K562 (cell line): ENCODE measurements at regions not wholly inside any gene's neighbourhood (a gene's known extent, or its start where the extent isn't known, plus 50 kb on each side); places are given as distances from the start of the nearest gene placed in this dataset.

ENCODE experiments used
- ATAC-seq: fragments of 200-7000 bp; cut with Tn5 transposase; 3 replicates; pipeline ENCODE4 v1.9.1; 2020; ENCODE audit warnings: moderate library complexity
- BruUV-seq: library from RNA; stranded (reverse); fragments of 400-500 nt; replicated peaks from 2 replicates; lab custom pipeline; 2021; lab: Mats Ljungman, UMichigan
- CTCF ChIA-PET: fragments of 300-600 bp; formaldehyde crosslinking; extraction: SDS; loops from one replicate; lab custom pipeline; 2021; ENCODE audit warnings: low intra/inter-chr PET ratio; lab: Yijun Ruan, JAX
- POLR2A ChIA-PET: fragments of 300-600, 350-650 bp; sonication (Branson Sonifier 250); formaldehyde crosslinking; extraction: SDS; loops from one replicate; lab custom pipeline; 2021; ENCODE audit warnings: antibody characterized with exemption, inconsistent platforms; lab: Yijun Ruan, JAX
- DNase-seq, 4 experiments: peaks; one replicate each; pipeline versions ENCODE4 v3.0.0 to v3.0.0-alpha.2; 2011 to 2018; ENCODE audit warnings: low spot score in 3 of 4, mixed read lengths in 3 of 4; ENCODE audit errors: extremely low read depth in 1 of 4
- FAIRE-seq: peaks from 2 replicates; lab custom pipeline; 2011; peaks lifted over from hg19 to GRCh38; lab: Jason Lieb, UNC
- H2AFZ ChIP-seq: 2 replicates; pipeline ENCODE4 v1.6.0; 2011; ENCODE audit warnings: low read depth, low read length, control low read depth, inconsistent platforms
- H3K27ac ChIP-seq: fragments of 200-600 bp; 3 replicates; pipeline ENCODE4 v1.8.0; 2011; ENCODE audit warnings: low read depth, mild to moderate bottlenecking, control low read depth, inconsistent platforms, low read length, moderate library complexity, mixed read lengths; ENCODE audit errors: extremely low read depth
- H3K27me3 ChIP-seq, 2 experiments: fragments of 300-600 bp in 1 of 2; 2 replicates in 1 of 2; 3 replicates in 1 of 2; pipeline versions ENCODE4 v1.6.0 to v1.8.0; 2011; ENCODE audit warnings: inconsistent platforms in 2 of 2, low read length in 2 of 2, mild to moderate bottlenecking in 1 of 2, mixed read lengths in 1 of 2, moderate library complexity in 1 of 2; ENCODE audit not compliant: control insufficient read depth in 2 of 2, insufficient read depth in 2 of 2
- H3K36me3 ChIP-seq: fragments of 300-600 bp; 3 replicates; pipeline ENCODE4 v1.8.0; 2011; ENCODE audit warnings: mild to moderate bottlenecking, low read length, inconsistent platforms; ENCODE audit not compliant: control insufficient read depth, insufficient read depth
- H3K4me1 ChIP-seq, 2 experiments: fragments of 200-600 bp in 1 of 2; replicated peaks in 1 of 2; 2 replicates in 1 of 2; 3 replicates in 1 of 2; pipeline versions ENCODE4 v1.5.1 to v1.8.0; 2011; ENCODE audit warnings: inconsistent platforms in 2 of 2, low read length in 2 of 2, mild to moderate bottlenecking in 1 of 2, mixed read lengths in 1 of 2, moderate library complexity in 1 of 2; ENCODE audit not compliant: control insufficient read depth in 2 of 2, insufficient read depth in 2 of 2
- H3K4me2 ChIP-seq: 2 replicates; pipeline ENCODE4 v1.6.1; 2011; ENCODE audit warnings: low read length, control low read depth, inconsistent platforms, mixed read lengths; ENCODE audit not compliant: insufficient read depth
- H3K4me3 ChIP-seq: fragments of 200-600 bp; sonication (generic), shearing (Covaris generic); 2 replicates; pipeline ENCODE4 v1.5.1; 2016; ENCODE audit warnings: control low read depth, inconsistent platforms
- H3K79me2 ChIP-seq: fragments of 200-600 bp; 3 replicates; pipeline ENCODE4 v1.8.0; 2011; ENCODE audit warnings: low read length, inconsistent platforms; ENCODE audit not compliant: control insufficient read depth, insufficient read depth
- H3K9ac ChIP-seq, 2 experiments: 2 replicates each; pipeline versions ENCODE4 v1.6.0 to v1.6.1; 2011; ENCODE audit warnings: low read depth in 2 of 2, low read length in 2 of 2, control low read depth in 1 of 2, inconsistent platforms in 1 of 2, mild to moderate bottlenecking in 1 of 2, mixed read lengths in 1 of 2; ENCODE audit not compliant: insufficient read depth in 1 of 2
- H3K9me1 ChIP-seq: one replicate; pipeline ENCODE4 v1.6.0; 2011; ENCODE audit warnings: inconsistent platforms, mild to moderate bottlenecking, low read length, moderate library complexity; ENCODE audit not compliant: control insufficient read depth, insufficient read depth
- H3K9me3 ChIP-seq: replicated peaks from 2 replicates; pipeline ENCODE4 v1.5.1; 2011; ENCODE audit warnings: low read depth, low read length, inconsistent platforms; ENCODE audit not compliant: control insufficient read depth, insufficient read depth
- H4K20me1 ChIP-seq: replicated peaks from 2 replicates; pipeline ENCODE4 v1.6.1; 2011; ENCODE audit warnings: low read length, inconsistent platforms, mixed read lengths; ENCODE audit not compliant: control insufficient read depth, insufficient read depth
- ARID2 ChIP-seq: fragments of 450-650 bp; IDR thresholded peaks from 2 replicates; pipeline ENCODE4 v1.6.1; 2017; ENCODE audit warnings: antibody characterized with exemption, mild to moderate bottlenecking
- CHD2 ChIP-seq: IDR thresholded peaks from 2 replicates; pipeline ENCODE4 v1.6.1; 2011; ENCODE audit warnings: low read depth, low read length
- HMGN3 ChIP-seq: IDR thresholded peaks from 2 replicates; pipeline ENCODE4 v1.6.1; 2011; ENCODE audit warnings: borderline replicate concordance, low read depth, mild to moderate bottlenecking, mixed read lengths, low read length; ENCODE audit not compliant: insufficient read length; ENCODE audit errors: extremely low read depth
- NFIC ChIP-seq: fragments of 450-650 bp; IDR thresholded peaks from 2 replicates; pipeline ENCODE4 v1.6.1; 2017; ENCODE audit warnings: mild to moderate bottlenecking, inconsistent platforms
- ZNF324 ChIP-seq: fragments of 250-450 bp; sonication (Bioruptor Pico); IDR thresholded peaks from 2 replicates; pipeline ENCODE4 v1.4.0; 2020; ENCODE audit warnings: mild to moderate bottlenecking
- WGBS: fragments of 100-300 bp; shearing (Covaris generic); methylation state at CpG from one replicate; pipeline ENCODE4 v1.1.6; 2016; ENCODE audit warnings: low coverage, mixed read lengths; ENCODE audit not compliant: insufficient coverage; ENCODE audit errors: missing lambda C conversion rate; 5-methylcytosine and 5-hydroxymethylcytosine counted together
- in situ Hi-C: fragments of 300-500 bp; cut with MboI; formaldehyde crosslinking; loops from 4 replicates; pipeline ENCODE4 v1.15.0; 2018; ENCODE audit warnings: inconsistent platforms, mixed read lengths
- intact Hi-C: fragments of 100-400 bp; cut with micrococcal nuclease; formaldehyde crosslinking; loops from 2 replicates; pipeline ENCODE4 v1.14.2; 2022
- TF ChIP-seq, protein P1 (sequence below): sonication (generic); formaldehyde crosslinking; IDR thresholded peaks from 2 replicates; pipeline ENCODE4 v1.8.0; 2022; ENCODE audit warnings: missing genetic modification reagents, mild to moderate bottlenecking, moderate library complexity, borderline replicate concordance
- TF ChIP-seq, protein P2 (sequence below): sonication (generic); formaldehyde crosslinking; IDR thresholded peaks from 2 replicates; pipeline ENCODE4 v1.9.0; 2022; ENCODE audit warnings: mild to moderate bottlenecking, missing genetic modification reagents

- H3K36me3 ChIP-seq: no peaks in the 10 kb centered on the region
- H3K4me1 ChIP-seq: no peaks in the 10 kb centered on the region
- no peaks in the 10 kb centered on the region for H3K9me3 ChIP-seq
- intact Hi-C loops: no loop called here
- in situ Hi-C loops: no loop called here
- FAIRE-seq: no peak
- DNase-seq: no peak
- TF ChIP-seq HMGN3 (no peak), CHD2 (no peak), ARID2 (no peak), NFIC (no peak), ZNF324 (CRISPR knock-in tag) (no peak)
- TF ChIP-seq, protein P1, sequence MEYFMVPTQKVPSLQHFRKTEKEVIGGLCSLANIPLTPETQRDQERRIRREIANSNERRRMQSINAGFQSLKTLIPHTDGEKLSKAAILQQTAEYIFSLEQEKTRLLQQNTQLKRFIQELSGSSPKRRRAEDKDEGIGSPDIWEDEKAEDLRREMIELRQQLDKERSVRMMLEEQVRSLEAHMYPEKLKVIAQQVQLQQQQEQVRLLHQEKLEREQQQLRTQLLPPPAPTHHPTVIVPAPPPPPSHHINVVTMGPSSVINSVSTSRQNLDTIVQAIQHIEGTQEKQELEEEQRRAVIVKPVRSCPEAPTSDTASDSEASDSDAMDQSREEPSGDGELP: no peak
- TF ChIP-seq, protein P2, sequence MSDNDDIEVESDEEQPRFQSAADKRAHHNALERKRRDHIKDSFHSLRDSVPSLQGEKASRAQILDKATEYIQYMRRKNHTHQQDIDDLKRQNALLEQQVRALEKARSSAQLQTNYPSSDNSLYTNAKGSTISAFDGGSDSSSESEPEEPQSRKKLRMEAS (CRISPR knock-in tag): no peak
- CTCF ChIA-PET: no interaction called here
- 0 out of 2 replicates have a peak overlapping the region, but pooled peaks have one; percentile 37 for H2AFZ ChIP-seq
- POLR2A ChIA-PET: no interaction called here
- no peak overlapping the region for H3K4me3 ChIP-seq
- peak; percentile 24; the same call in 2 of the 3 replicates for ATAC-seq
- 6% methylated on average over 11 of the region's 11 CpGs for WGBS
- H3K27ac ChIP-seq: no peak overlapping the region
- no peak overlapping the region for H3K9ac ChIP-seq
- no peak overlapping the region for H3K4me2 ChIP-seq
- H3K27me3 ChIP-seq: peaks cover 20 to 33% of the 10 kb centered on the region in 2 experiments
- no peaks in the 10 kb centered on the region for H3K79me2 ChIP-seq
- no TSS peak for BruUV-seq
- no peaks in the 10 kb centered on the region for H4K20me1 ChIP-seq
- H3K9me1 ChIP-seq: no peaks in the 10 kb centered on the region
Measured at GRCh38 chr18:22254088-22254487, 84.7 kb downstream of the GATA6 start.
